CD4-positive, alpha-beta T cell (primary cell): ENCODE measurements at regions not wholly inside any gene's neighbourhood (a gene's known extent, or its start where the extent isn't known, plus 50 kb on each side); places are given as distances from the start of the nearest gene placed in this dataset.

Source experiments
- ATAC-seq: fragments of 200-7000 bp; cut with Tn5 transposase; one replicate; pipeline ENCODE4 v1.10.0; 2022; ENCODE audit warnings: mild to moderate bottlenecking; ENCODE audit not compliant: poor library complexity
- CTCF ChIA-PET: fragments of 350-600 bp; sonication (Branson Sonifier 250); formaldehyde crosslinking; loops from one replicate; lab custom pipeline; 2021; ENCODE audit warnings: antibody characterized with exemption, inconsistent platforms; lab: Charles Lee
- POLR2A ChIA-PET: fragments of 350-600 bp; sonication (Branson Sonifier 250); formaldehyde crosslinking; loops from one replicate; lab custom pipeline; 2021; ENCODE audit warnings: antibody characterized with exemption, inconsistent platforms; lab: Charles Lee
- DNase-seq, 14 experiments: peaks; one replicate each; pipeline ENCODE4 v3.0.0-alpha.2; 2013 to 2020; ENCODE audit warnings: mixed read lengths in 2 of 14
- H3K27ac ChIP-seq, 2 donors: one replicate each; pipeline versions ENCODE4 v1.5.1 to v1.7.0; 2013; ENCODE audit warnings: low read length in 2 of 2, low read depth in 1 of 2, mild to moderate bottlenecking in 1 of 2
- H3K27me3 ChIP-seq, 2 experiments: 1 replicate in 1 of 2; 2 replicates in 1 of 2; pipeline versions ENCODE4 v1.6.1 to v1.7.0; 2013; ENCODE audit warnings: low read length in 2 of 2, control low read depth in 1 of 2, mild to moderate bottlenecking in 1 of 2, moderate library complexity in 1 of 2; ENCODE audit not compliant: insufficient read depth in 2 of 2, control insufficient read depth in 1 of 2
- H3K36me3 ChIP-seq: one replicate; pipeline ENCODE4 v1.6.1; 2013; ENCODE audit warnings: low read length, control low read depth; ENCODE audit not compliant: insufficient read depth
- H3K4me1 ChIP-seq: one replicate; pipeline ENCODE4 v1.6.1; 2013; ENCODE audit warnings: low read length, control low read depth; ENCODE audit not compliant: insufficient read depth
- H3K4me3 ChIP-seq: one replicate; pipeline ENCODE4 v1.5.1; 2013; ENCODE audit warnings: mild to moderate bottlenecking, low read length, moderate library complexity
- H3K9me3 ChIP-seq, 2 experiments: 1 replicate in 1 of 2; 2 replicates in 1 of 2; pipeline versions ENCODE4 v1.6.1 to v1.7.0; 2013; ENCODE audit warnings: low read length in 2 of 2, mild to moderate bottlenecking in 2 of 2, control low read depth in 1 of 2, moderate library complexity in 1 of 2; ENCODE audit not compliant: control insufficient read depth in 1 of 2, insufficient read depth in 1 of 2
- H3K27ac Mint-ChIP-seq: one replicate; pipeline ENCODE4 v1.8.0; 2020; ENCODE audit warnings: mixed read lengths
- H3K27me3 Mint-ChIP-seq: one replicate; pipeline ENCODE4 v1.8.0; 2021; ENCODE audit warnings: mixed read lengths
- H3K36me3 Mint-ChIP-seq: one replicate; pipeline ENCODE4 v1.8.0; 2021; ENCODE audit warnings: low read depth, mixed read lengths
- H3K4me1 Mint-ChIP-seq: one replicate; pipeline ENCODE4 v1.8.0; 2021; ENCODE audit warnings: low read depth, mixed read lengths
- H3K4me3 Mint-ChIP-seq: one replicate; pipeline ENCODE4 v1.8.0; 2020; ENCODE audit warnings: mild to moderate bottlenecking, mixed read lengths
- H3K9me3 Mint-ChIP-seq: one replicate; pipeline ENCODE4 v1.8.0; 2020; ENCODE audit warnings: mixed read lengths
- intact Hi-C, 2 experiments: fragments of 100-400 bp; cut with DNase I in 1 of 2; cut with micrococcal nuclease in 1 of 2; formaldehyde crosslinking; loops; one replicate each; pipeline versions ENCODE4 v1.15.1 to v1.9.0; 2023 to 2025; cut with DNase I, micrococcal nuclease
- TF ChIP-seq, protein P1 (sequence below): fragments of 200-600 bp; IDR thresholded peaks from one replicate; pipeline ENCODE4 v1.8.0; 2022; ENCODE audit warnings: antibody characterized with exemption, mild to moderate bottlenecking

GRCh38 chr4:179927473-179927872 lies 2315.7 kb upstream of the TENM3 start:
- H3K4me1 Mint-ChIP-seq: no peaks in the 10 kb centered on the region
- H3K9me3 Mint-ChIP-seq: peaks cover 7% of the 10 kb centered on the region
- TF ChIP-seq, protein P1, sequence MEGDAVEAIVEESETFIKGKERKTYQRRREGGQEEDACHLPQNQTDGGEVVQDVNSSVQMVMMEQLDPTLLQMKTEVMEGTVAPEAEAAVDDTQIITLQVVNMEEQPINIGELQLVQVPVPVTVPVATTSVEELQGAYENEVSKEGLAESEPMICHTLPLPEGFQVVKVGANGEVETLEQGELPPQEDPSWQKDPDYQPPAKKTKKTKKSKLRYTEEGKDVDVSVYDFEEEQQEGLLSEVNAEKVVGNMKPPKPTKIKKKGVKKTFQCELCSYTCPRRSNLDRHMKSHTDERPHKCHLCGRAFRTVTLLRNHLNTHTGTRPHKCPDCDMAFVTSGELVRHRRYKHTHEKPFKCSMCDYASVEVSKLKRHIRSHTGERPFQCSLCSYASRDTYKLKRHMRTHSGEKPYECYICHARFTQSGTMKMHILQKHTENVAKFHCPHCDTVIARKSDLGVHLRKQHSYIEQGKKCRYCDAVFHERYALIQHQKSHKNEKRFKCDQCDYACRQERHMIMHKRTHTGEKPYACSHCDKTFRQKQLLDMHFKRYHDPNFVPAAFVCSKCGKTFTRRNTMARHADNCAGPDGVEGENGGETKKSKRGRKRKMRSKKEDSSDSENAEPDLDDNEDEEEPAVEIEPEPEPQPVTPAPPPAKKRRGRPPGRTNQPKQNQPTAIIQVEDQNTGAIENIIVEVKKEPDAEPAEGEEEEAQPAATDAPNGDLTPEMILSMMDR: no peak
- H3K4me1 ChIP-seq: no peaks in the 10 kb centered on the region
- no peaks in the 10 kb centered on the region for H3K36me3 Mint-ChIP-seq
- CTCF ChIA-PET: no interaction called here
- H3K27ac Mint-ChIP-seq: no peak overlapping the region
- H3K4me3 ChIP-seq: no peak overlapping the region
- ATAC-seq (no peak), DNase-seq (no peak)
- no peaks in the 10 kb centered on the region for H3K36me3 ChIP-seq
- POLR2A ChIA-PET: no interaction called here
- H3K27ac ChIP-seq: no peak overlapping the region
- H3K9me3 ChIP-seq: peaks cover 0 to 8% of the 10 kb centered on the region in 2 experiments
- intact Hi-C loops: no loop called here
- H3K27me3 ChIP-seq: no peaks in the 10 kb centered on the region
- H3K4me3 Mint-ChIP-seq: no peak overlapping the region
- no peaks in the 10 kb centered on the region for H3K27me3 Mint-ChIP-seq

DNA sequence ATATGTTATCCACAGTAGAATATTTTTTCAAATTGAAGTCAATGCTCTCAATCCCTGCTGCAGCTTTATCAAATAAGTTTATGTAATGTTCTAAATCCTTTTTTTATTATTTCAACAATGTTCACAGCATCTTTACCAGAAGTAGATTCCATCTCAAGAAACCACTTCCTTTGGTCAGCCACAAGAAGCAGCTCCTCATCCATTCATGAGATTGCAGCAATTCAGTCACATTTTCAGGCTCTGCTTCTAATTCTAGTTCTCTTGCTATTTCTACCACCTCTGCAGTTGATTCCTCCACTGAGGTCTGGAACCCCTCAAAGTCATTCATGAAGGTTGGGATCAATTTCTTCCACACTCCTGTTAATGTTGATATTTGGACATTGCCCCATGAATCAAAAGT lies 2301.3 kb upstream of the TENM3 start:
- no peak overlapping the region for H3K27ac ChIP-seq
- peaks cover 10% of the 10 kb centered on the region for H3K9me3 Mint-ChIP-seq
- no peaks in the 10 kb centered on the region for H3K36me3 ChIP-seq
- H3K27ac Mint-ChIP-seq: no peak overlapping the region
- no peak overlapping the region for H3K4me3 ChIP-seq
- no peak overlapping the region for H3K4me3 Mint-ChIP-seq
- H3K27me3 ChIP-seq: no peaks in the 10 kb centered on the region
- H3K9me3 ChIP-seq: peaks cover 0 to 4% of the 10 kb centered on the region in 2 experiments
- TF ChIP-seq, protein P1: no peak
- POLR2A ChIA-PET: no interaction called here
- ATAC-seq: no peak
- CTCF ChIA-PET: interaction anchor here (0.6 kb wide), 1 partner anchor 33 kb away, joined by 3 read pairs; no protein-coding TSS in a partner anchor
- no peak for DNase-seq
- H3K4me1 Mint-ChIP-seq: no peaks in the 10 kb centered on the region
- no peaks in the 10 kb centered on the region for H3K27me3 Mint-ChIP-seq
- H3K36me3 Mint-ChIP-seq: no peaks in the 10 kb centered on the region
- no peaks in the 10 kb centered on the region for H3K4me1 ChIP-seq
- intact Hi-C loops: no loop called here

GRCh38 chr4:179976777-179977176 lies 2266.4 kb upstream of the TENM3 start:
- TF ChIP-seq, protein P1: no peak
- intact Hi-C loops: no loop called here
- CTCF ChIA-PET: no interaction called here

More at GRCh38 chr4:179976777-179977176, 2266.4 kb upstream of the TENM3 start:
- Histone ChIP-seq H3K4me3 (no peak overlapping the region), H3K27ac (no peak overlapping the region), H3K27me3 (no peaks in the 10 kb centered on the region), H3K9me3 (peaks cover 4 to 5% of the 10 kb centered on the region in 2 experiments), H3K36me3 (no peaks in the 10 kb centered on the region), H3K4me1 (no peaks in the 10 kb centered on the region)
- H3K4me1 Mint-ChIP-seq: no peaks in the 10 kb centered on the region
- H3K27ac Mint-ChIP-seq: no peak overlapping the region
- H3K27me3 Mint-ChIP-seq: no peaks in the 10 kb centered on the region
- no peak overlapping the region for H3K4me3 Mint-ChIP-seq
- DNase-seq (no peak), ATAC-seq (no peak)
- POLR2A ChIA-PET: no interaction called here
- H3K36me3 Mint-ChIP-seq: no peaks in the 10 kb centered on the region
- H3K9me3 Mint-ChIP-seq: peaks cover 17% of the 10 kb centered on the region
